T-cell (primary cell): ENCODE measurements at regions not wholly inside any gene's neighbourhood (a gene's known extent, or its start where the extent isn't known, plus 50 kb on each side); places are given as distances from the start of the nearest gene placed in this dataset.

Experiments used
- ATAC-seq, 4 experiments: fragments of 200-7000 bp in 3 of 4; fragments of 150-1000 bp in 1 of 4; cut with Tn5 transposase; replicated peaks in 1 of 4; 1 replicate in 3 of 4; 2 replicates in 1 of 4; pipeline ENCODE4 v1.10.0; 2021; ENCODE audit warnings: moderate library complexity in 3 of 4, mild to moderate bottlenecking in 2 of 4, moderate number of reproducible peaks in 1 of 4
- CTCF ChIA-PET, 2 donors: fragments of 300-600 bp; sonication (Branson Sonifier 250); formaldehyde crosslinking; loops; one replicate each; lab custom pipeline; 2022; ENCODE audit warnings: antibody characterized with exemption in 2 of 2; lab: Charles Lee
- POLR2A ChIA-PET, 2 donors: fragments of 300-600 bp; sonication (Branson Sonifier 250); formaldehyde crosslinking; loops; one replicate each; lab custom pipeline; 2022; ENCODE audit warnings: antibody characterized with exemption in 2 of 2; lab: Charles Lee
- DNase-seq, 35 experiments: peaks; one replicate each; pipeline versions ENCODE4 v3.0.0 to v3.0.0-alpha.2; 2013 to 2023
- H3K27ac ChIP-seq: one replicate; pipeline ENCODE4 v1.5.1; 2013; ENCODE audit warnings: low read length
- H3K27me3 ChIP-seq, 2 experiments: replicated peaks in 1 of 2; 1 replicate in 1 of 2; 2 replicates in 1 of 2; pipeline versions ENCODE4 v1.6.1 to v1.7.0; 2013; ENCODE audit warnings: low read length in 1 of 2, mixed read lengths in 1 of 2; ENCODE audit not compliant: control insufficient read depth in 2 of 2, insufficient read depth in 2 of 2; ENCODE audit errors: extremely low read depth in 1 of 2
- H3K36me3 ChIP-seq, 2 donors: 1 replicate in 1 of 2; 2 replicates in 1 of 2; pipeline versions ENCODE4 v1.6.1 to v1.7.0; 2013; ENCODE audit warnings: low read length in 1 of 2; ENCODE audit not compliant: control insufficient read depth in 2 of 2, insufficient read depth in 1 of 2; ENCODE audit errors: extremely low read depth in 1 of 2
- H3K4me1 ChIP-seq, 2 experiments: 1 replicate in 1 of 2; 2 replicates in 1 of 2; pipeline versions ENCODE4 v1.6.1 to v1.7.0; 2013; ENCODE audit warnings: low read length in 2 of 2, mixed read lengths in 1 of 2; ENCODE audit not compliant: insufficient read depth in 2 of 2, control insufficient read depth in 1 of 2; ENCODE audit errors: extremely low read depth in 1 of 2
- H3K4me3 ChIP-seq, 2 donors: 1 replicate in 1 of 2; 2 replicates in 1 of 2; pipeline versions ENCODE4 v1.5.1 to v1.7.0; 2013; ENCODE audit warnings: mild to moderate bottlenecking in 2 of 2, low read length in 1 of 2, moderate library complexity in 1 of 2; ENCODE audit not compliant: control insufficient read depth in 1 of 2; ENCODE audit errors: extremely low read depth in 1 of 2
- H3K9me3 ChIP-seq: 2 replicates; pipeline ENCODE4 v1.7.0; 2013
- H3K27ac Mint-ChIP-seq, 2 donors: one replicate each; pipeline ENCODE4 v1.8.0; 2020 to 2021; ENCODE audit warnings: mild to moderate bottlenecking in 2 of 2, mixed read lengths in 2 of 2
- H3K27me3 Mint-ChIP-seq, 2 donors: one replicate each; pipeline ENCODE4 v1.8.0; 2021 to 2022; ENCODE audit warnings: mixed read lengths in 2 of 2
- H3K36me3 Mint-ChIP-seq: one replicate; pipeline ENCODE4 v1.8.0; 2021; ENCODE audit warnings: mixed read lengths
- H3K4me1 Mint-ChIP-seq, 3 donors: one replicate each; pipeline ENCODE4 v1.8.0; 2020 to 2022; ENCODE audit warnings: mixed read lengths in 3 of 3, mild to moderate bottlenecking in 1 of 3
- H3K4me3 Mint-ChIP-seq, 3 donors: one replicate each; pipeline ENCODE4 v1.8.0; 2020 to 2022; ENCODE audit warnings: mild to moderate bottlenecking in 3 of 3, mixed read lengths in 3 of 3, moderate library complexity in 3 of 3
- H3K9me3 Mint-ChIP-seq, 3 donors: one replicate each; pipeline ENCODE4 v1.8.0; 2020 to 2022; ENCODE audit warnings: mixed read lengths in 3 of 3
- WGBS: methylation state at CpG from one replicate; pipeline ENCODE4 v1.1.5; 2013; ENCODE audit warnings: missing lambda C conversion rate; ENCODE audit not compliant: insufficient coverage; 5-methylcytosine and 5-hydroxymethylcytosine counted together

- DNase-seq = no peak
- Histone ChIP-seq H3K27me3 (peaks cover 0 to 21% of the 10 kb centered on the region in 2 experiments), H3K36me3 (no peaks in the 10 kb centered on the region), H3K27ac (no peak overlapping the region), H3K9me3 (peaks cover 2% of the 10 kb centered on the region), H3K4me3 (no peak overlapping the region), H3K4me1 (no peaks in the 10 kb centered on the region)
- ATAC-seq = no peak
- peaks cover 3% of the 10 kb centered on the region for H3K36me3 Mint-ChIP-seq
- H3K4me3 Mint-ChIP-seq = no peak overlapping the region
- POLR2A ChIA-PET = no interaction called here
- H3K4me1 Mint-ChIP-seq = no peaks in the 10 kb centered on the region
- H3K27me3 Mint-ChIP-seq = peaks cover 22 to 27% of the 10 kb centered on the region in 2 donors
- WGBS = 86% methylated on average over 1 of the region's 7 CpGs
- peaks cover 0 to 4% (median 4%) of the 10 kb centered on the region in 3 donors for H3K9me3 Mint-ChIP-seq
- no peak overlapping the region for H3K27ac Mint-ChIP-seq
- CTCF ChIA-PET = no interaction called here
Observed at GRCh38 chr19:13712767-13713201, 51.5 kb upstream of the MRI1 start.

DNA sequence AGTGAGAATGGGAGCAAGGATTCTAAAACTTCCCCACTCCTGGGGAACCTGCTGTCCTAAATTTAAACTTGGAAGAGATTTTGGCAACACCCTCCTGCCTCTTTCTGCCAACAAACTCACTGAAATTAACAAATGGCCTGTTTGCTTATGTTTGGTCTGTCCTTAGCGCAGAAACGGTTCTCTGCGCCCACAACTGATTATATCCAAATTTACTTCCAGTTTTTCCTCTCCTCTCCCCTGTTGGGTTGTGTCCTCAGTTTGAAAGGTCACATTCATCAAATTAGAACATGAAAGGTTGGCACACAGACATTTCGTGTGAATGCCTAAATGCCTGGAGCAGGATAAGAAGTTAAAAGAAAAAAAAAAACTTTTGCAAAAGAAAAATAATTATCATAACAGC, 56.4 kb upstream of the MRI1 start:
- WGBS = no CpG with 5 or more reads among the region's 4 CpGs
- no peaks in the 10 kb centered on the region for H3K4me1 Mint-ChIP-seq
- H3K9me3 ChIP-seq = no peaks in the 10 kb centered on the region
- DNase-seq (no peak), ATAC-seq (no peak)
- H3K27me3 ChIP-seq = peaks cover 0 to 16% of the 10 kb centered on the region in 2 experiments
- H3K27me3 Mint-ChIP-seq = peaks cover 15 to 21% of the 10 kb centered on the region in 2 donors
- no peaks in the 10 kb centered on the region for H3K36me3 ChIP-seq
- no peak overlapping the region for H3K27ac Mint-ChIP-seq
- no peak overlapping the region for H3K27ac ChIP-seq
- POLR2A ChIA-PET = no interaction called here
- CTCF ChIA-PET = no interaction called here
- H3K9me3 Mint-ChIP-seq = peaks cover 0 to 7% (median 0%) of the 10 kb centered on the region in 3 donors
- no peak overlapping the region for H3K4me3 Mint-ChIP-seq
- H3K36me3 Mint-ChIP-seq = no peaks in the 10 kb centered on the region
- no peak overlapping the region for H3K4me3 ChIP-seq
- no peaks in the 10 kb centered on the region for H3K4me1 ChIP-seq

DNA sequence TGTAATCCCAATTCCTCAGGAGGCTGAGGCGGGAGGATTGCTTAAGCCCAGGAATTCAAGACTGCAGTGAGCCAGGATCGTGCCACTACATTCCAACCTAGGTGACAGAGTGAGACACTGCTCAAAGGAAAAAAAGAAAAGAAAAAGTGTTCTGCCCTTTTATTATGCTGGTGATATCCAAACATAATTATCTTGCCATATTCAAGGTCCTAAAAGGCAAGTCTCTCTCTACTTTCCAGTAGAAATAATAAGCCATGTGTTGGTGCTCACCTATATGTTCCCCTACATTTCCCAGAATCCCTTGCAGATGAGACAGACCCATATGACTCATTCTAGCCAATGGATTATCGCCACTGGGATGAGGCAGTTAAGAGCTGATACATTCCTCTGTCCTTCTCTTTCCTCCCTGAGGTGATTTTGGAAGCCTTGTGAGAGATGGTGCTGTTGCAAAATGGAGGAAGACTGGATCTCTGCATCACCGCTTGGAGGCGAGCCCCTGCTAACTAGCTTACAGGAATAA, 58.3 kb upstream of the MRI1 start:
- Histone ChIP-seq H3K27me3 (peaks cover 5 to 16% of the 10 kb centered on the region in 2 experiments), H3K27ac (no peak overlapping the region), H3K9me3 (peaks cover 4% of the 10 kb centered on the region), H3K4me1 (no peaks in the 10 kb centered on the region), H3K36me3 (no peaks in the 10 kb centered on the region), H3K4me3 (no peak overlapping the region)
- peaks cover 18 to 30% of the 10 kb centered on the region in 2 donors for H3K27me3 Mint-ChIP-seq
- ATAC-seq = no peak
- CTCF ChIA-PET = no interaction called here
- no peak overlapping the region for H3K4me3 Mint-ChIP-seq
- H3K36me3 Mint-ChIP-seq = no peaks in the 10 kb centered on the region
- WGBS = no CpG with 5 or more reads among the region's 5 CpGs
- POLR2A ChIA-PET = interaction anchor here in 1 of 2 donors (0.5 kb wide), 1 partner anchor 663 kb away, joined by 6 read pairs; no protein-coding TSS in a partner anchor
- no peak for DNase-seq
- no peak overlapping the region for H3K27ac Mint-ChIP-seq
- H3K9me3 Mint-ChIP-seq = peaks cover 0 to 7% (median 2%) of the 10 kb centered on the region in 3 donors
- no peaks in the 10 kb centered on the region for H3K4me1 Mint-ChIP-seq

DNA sequence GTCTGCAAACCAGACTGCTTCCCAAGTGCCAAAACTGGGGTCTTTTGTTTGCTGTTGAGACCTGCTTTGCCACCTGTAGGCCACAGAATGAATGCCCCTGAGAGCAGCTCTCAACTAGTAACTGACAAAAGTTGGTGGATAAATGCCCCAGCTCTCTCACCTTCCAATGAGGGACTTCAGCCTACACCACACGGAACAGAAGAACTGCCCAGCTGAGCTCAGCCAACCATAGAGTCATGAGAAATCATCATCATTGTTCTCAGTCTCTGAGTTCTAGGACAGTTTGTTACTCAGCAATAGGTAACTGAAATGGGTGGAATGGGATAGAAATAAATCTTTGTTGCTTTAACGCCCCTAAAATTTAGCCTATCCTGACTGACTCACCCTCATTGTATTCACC, 59.1 kb upstream of the MRI1 start:
- ChIA-PET POLR2A (no interaction called here), CTCF (no interaction called here)
- no peaks in the 10 kb centered on the region for H3K36me3 ChIP-seq
- no peak overlapping the region for H3K4me3 ChIP-seq
- Mint-ChIP-seq H3K9me3 (peaks cover 0 to 7% (median 2%) of the 10 kb centered on the region in 3 donors), H3K4me1 (no peaks in the 10 kb centered on the region), H3K36me3 (no peaks in the 10 kb centered on the region), H3K27ac (no peak overlapping the region), H3K4me3 (no peak overlapping the region), H3K27me3 (peaks cover 21 to 33% of the 10 kb centered on the region in 2 donors)
- no peak overlapping the region for H3K27ac ChIP-seq
- H3K4me1 ChIP-seq = no peaks in the 10 kb centered on the region
- ATAC-seq (no peak), DNase-seq (no peak)
- no CpG with 5 or more reads among the region's 2 CpGs for WGBS
- H3K9me3 ChIP-seq = peaks cover 4% of the 10 kb centered on the region
- H3K27me3 ChIP-seq = peaks cover 5 to 18% of the 10 kb centered on the region in 2 experiments

GRCh38 chr19:13701624-13702023, 62.7 kb upstream of the MRI1 start:
- CTCF ChIA-PET = interaction anchor here in 1 of 2 donors (0.5 kb wide), 1 partner anchor 1041 kb away, joined by 13 read pairs; no protein-coding TSS in a partner anchor
- Histone ChIP-seq H3K36me3 (no peaks in the 10 kb centered on the region), H3K4me3 (no peak overlapping the region), H3K27me3 (peaks cover 5 to 21% of the 10 kb centered on the region in 2 experiments), H3K4me1 (no peaks in the 10 kb centered on the region), H3K27ac (no peak overlapping the region), H3K9me3 (peaks cover 4% of the 10 kb centered on the region)
- Mint-ChIP-seq H3K4me3 (no peak overlapping the region), H3K4me1 (no peaks in the 10 kb centered on the region), H3K9me3 (peaks cover 0 to 7% (median 2%) of the 10 kb centered on the region in 3 donors), H3K27me3 (peaks cover 24 to 37% of the 10 kb centered on the region in 2 donors), H3K36me3 (no peaks in the 10 kb centered on the region), H3K27ac (no peak overlapping the region)
- 100% methylated on average over 1 of the region's 2 CpGs for WGBS
- ATAC-seq (no peak), DNase-seq (no peak)
- POLR2A ChIA-PET = no interaction called here

DNA sequence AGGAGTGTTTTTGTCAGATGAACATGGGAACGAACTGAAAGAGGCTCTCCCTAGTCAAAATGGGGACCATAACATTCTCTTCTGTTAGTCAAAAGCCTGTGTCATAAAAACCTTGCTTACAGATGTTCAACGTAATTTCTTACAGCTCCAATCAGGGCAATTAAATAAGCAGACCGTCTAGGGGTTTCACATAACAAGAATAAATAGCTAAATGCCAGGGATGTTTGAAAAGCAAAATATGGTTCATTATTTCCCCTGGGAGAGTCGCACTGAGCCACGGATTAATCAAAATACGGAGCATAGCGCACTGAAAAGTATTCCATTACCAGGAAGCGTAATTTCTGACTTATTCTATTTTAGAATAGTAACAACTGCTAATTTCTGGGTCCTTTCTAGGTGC, 63.7 kb upstream of the MRI1 start:
- no peaks in the 10 kb centered on the region for H3K4me1 Mint-ChIP-seq

More for the DNA sequence above, 63.7 kb upstream of the MRI1 start:
- ChIA-PET CTCF (no interaction called here), POLR2A (no interaction called here)
- Mint-ChIP-seq H3K9me3 (peaks cover 0 to 3% (median 2%) of the 10 kb centered on the region in 3 donors), H3K4me3 (no peak overlapping the region), H3K27ac (no peak overlapping the region), H3K27me3 (peaks cover 25 to 31% of the 10 kb centered on the region in 2 donors), H3K36me3 (no peaks in the 10 kb centered on the region)
- peaks cover 4% of the 10 kb centered on the region for H3K9me3 ChIP-seq
- ATAC-seq (no peak), DNase-seq (no peak)
- peaks cover 5 to 19% of the 10 kb centered on the region in 2 experiments for H3K27me3 ChIP-seq
- no CpG with 5 or more reads among the region's 8 CpGs for WGBS
- no peaks in the 10 kb centered on the region for H3K36me3 ChIP-seq
- no peak overlapping the region for H3K27ac ChIP-seq
- no peak overlapping the region for H3K4me3 ChIP-seq
- H3K4me1 ChIP-seq = no peaks in the 10 kb centered on the region
